Muscle layer of duodenum (tissue), 2 donors: ENCODE measurements at regions not wholly inside any gene's neighbourhood (a gene's known extent, or its start where the extent isn't known, plus 50 kb on each side); places are given as distances from the start of the nearest gene placed in this dataset.

ENCODE experiments used
- H3K27ac ChIP-seq: one replicate; pipeline ENCODE4 v1.7.0; 2013; ENCODE audit warnings: mild to moderate bottlenecking, low read length
- H3K27me3 ChIP-seq: one replicate; pipeline ENCODE4 v1.7.0; 2013; ENCODE audit warnings: low read depth, mild to moderate bottlenecking, control low read depth, low read length
- H3K36me3 ChIP-seq, 2 donors: one replicate each; pipeline ENCODE4 v1.7.0; 2013; ENCODE audit warnings: low read length in 2 of 2, control low read depth in 1 of 2, mild to moderate bottlenecking in 1 of 2; ENCODE audit not compliant: insufficient read depth in 2 of 2, control insufficient read depth in 1 of 2
- H3K4me1 ChIP-seq, 2 donors: one replicate each; pipeline ENCODE4 v1.7.0; 2013; ENCODE audit warnings: low read length in 2 of 2, mild to moderate bottlenecking in 2 of 2, control low read depth in 1 of 2, moderate library complexity in 1 of 2; ENCODE audit not compliant: insufficient read depth in 2 of 2, control insufficient read depth in 1 of 2
- H3K4me3 ChIP-seq, 2 donors: one replicate each; pipeline ENCODE4 v1.7.0; 2013; ENCODE audit warnings: low read length in 2 of 2, low read depth in 1 of 2, mild to moderate bottlenecking in 1 of 2
- H3K9me3 ChIP-seq, 2 donors: one replicate each; pipeline ENCODE4 v1.7.0; 2013; ENCODE audit warnings: low read length in 2 of 2, control low read depth in 1 of 2, mild to moderate bottlenecking in 1 of 2; ENCODE audit not compliant: control insufficient read depth in 1 of 2
- donor health status: healthy.

- Histone ChIP-seq H3K4me1 (peaks cover 0 to 10% of the 10 kb centered on the region in 2 donors), H3K36me3 (no peaks in the 10 kb centered on the region), H3K27ac (no peak overlapping the region), H3K9me3 (no peaks in the 10 kb centered on the region), H3K27me3 (no peaks in the 10 kb centered on the region), H3K4me3 (peak overlapping the region; percentile 25 to 33)
Measured at GRCh38 chr19:34838753-34839431, 65.9 kb upstream of the ZNF599 start.

GRCh38 chr19:34838248-34838647 is 65.2 kb upstream of the ZNF599 start:
- peaks cover 0 to 10% of the 10 kb centered on the region in 2 donors for H3K4me1 ChIP-seq
- no peaks in the 10 kb centered on the region for H3K27me3 ChIP-seq
- peak overlapping the region in 1 of 2 donors; percentile 25 for H3K4me3 ChIP-seq
- no peaks in the 10 kb centered on the region for H3K36me3 ChIP-seq
- H3K9me3 ChIP-seq, result no peaks in the 10 kb centered on the region
- no peak overlapping the region for H3K27ac ChIP-seq

- Histone ChIP-seq H3K4me1 (peaks cover 0 to 10% of the 10 kb centered on the region in 2 donors), H3K27me3 (no peaks in the 10 kb centered on the region), H3K27ac (no peak overlapping the region), H3K4me3 (no peak overlapping the region), H3K36me3 (no peaks in the 10 kb centered on the region), H3K9me3 (no peaks in the 10 kb centered on the region)
Measured at GRCh38 chr19:34837262-34837661, 64.2 kb upstream of the ZNF599 start.

GRCh38 chr19:34835631-34836351 is 62.8 kb upstream of the ZNF599 start:
- no peaks in the 10 kb centered on the region for H3K36me3 ChIP-seq
- no peak overlapping the region for H3K27ac ChIP-seq
- H3K4me1 ChIP-seq, result peaks cover 0 to 10% of the 10 kb centered on the region in 2 donors
- H3K4me3 ChIP-seq, result no peak overlapping the region
- H3K27me3 ChIP-seq, result no peaks in the 10 kb centered on the region
- H3K9me3 ChIP-seq, result no peaks in the 10 kb centered on the region

GRCh38 chr19:34834472-34835061 is 61.6 kb upstream of the ZNF599 start:
- Histone ChIP-seq H3K27ac (no peak overlapping the region), H3K27me3 (no peaks in the 10 kb centered on the region), H3K4me1 (peaks cover 0 to 10% of the 10 kb centered on the region in 2 donors), H3K9me3 (no peaks in the 10 kb centered on the region), H3K36me3 (no peaks in the 10 kb centered on the region), H3K4me3 (no peak overlapping the region)

GRCh38 chr19:34832581-34833112 is 59.6 kb upstream of the ZNF599 start:
- Histone ChIP-seq H3K27ac (no peak overlapping the region), H3K4me3 (no peak overlapping the region), H3K27me3 (no peaks in the 10 kb centered on the region)

GRCh38 chr19:34831714-34832113 is 58.7 kb upstream of the ZNF599 start:
- Histone ChIP-seq H3K4me3 (no peak overlapping the region), H3K9me3 (no peaks in the 10 kb centered on the region), H3K27ac (no peak overlapping the region), H3K36me3 (no peaks in the 10 kb centered on the region), H3K4me1 (no peaks in the 10 kb centered on the region), H3K27me3 (no peaks in the 10 kb centered on the region)

More at GRCh38 chr19:34832581-34833112, 59.6 kb upstream of the ZNF599 start:
- Histone ChIP-seq H3K9me3 (no peaks in the 10 kb centered on the region), H3K4me1 (no peaks in the 10 kb centered on the region), H3K36me3 (no peaks in the 10 kb centered on the region)

GRCh38 chr19:34828156-34828555 is 55.1 kb upstream of the ZNF599 start:
- Histone ChIP-seq H3K27ac (no peak overlapping the region), H3K4me1 (no peaks in the 10 kb centered on the region), H3K27me3 (no peaks in the 10 kb centered on the region), H3K36me3 (no peaks in the 10 kb centered on the region), H3K4me3 (no peak overlapping the region), H3K9me3 (peaks cover 0 to 3% of the 10 kb centered on the region in 2 donors)

- peaks cover 0 to 3% of the 10 kb centered on the region in 2 donors for H3K9me3 ChIP-seq
- no peak overlapping the region for H3K4me3 ChIP-seq
- no peaks in the 10 kb centered on the region for H3K4me1 ChIP-seq
- H3K27me3 ChIP-seq, result no peaks in the 10 kb centered on the region
- no peaks in the 10 kb centered on the region for H3K36me3 ChIP-seq
- no peak overlapping the region for H3K27ac ChIP-seq
Measured at GRCh38 chr19:34825212-34825611, 52.2 kb upstream of the ZNF599 start.

GRCh38 chr19:34824686-34825085 is 51.7 kb upstream of the ZNF599 start:
- Histone ChIP-seq H3K9me3 (peaks cover 0 to 3% of the 10 kb centered on the region in 2 donors), H3K27me3 (no peaks in the 10 kb centered on the region), H3K4me1 (no peaks in the 10 kb centered on the region), H3K27ac (no peak overlapping the region), H3K4me3 (no peak overlapping the region), H3K36me3 (no peaks in the 10 kb centered on the region)
